Type B pancreatic cell (in vitro differentiated cells): ENCODE measurements at regions not wholly inside any gene's neighbourhood (a gene's known extent, or its start where the extent isn't known, plus 50 kb on each side); places are given as distances from the start of the nearest gene placed in this dataset.

Source experiments
- DNase-seq: peaks from one replicate; pipeline ENCODE4 v3.0.0; 2021; ENCODE audit warnings: mixed read lengths; ENCODE audit not compliant: unreplicated experiment; ENCODE audit errors: extremely low spot score
- H3K27ac Mint-ChIP-seq: 2 replicates; pipeline ENCODE4 v1.8.0; 2021; ENCODE audit warnings: mild to moderate bottlenecking, mixed read lengths
- H3K27me3 Mint-ChIP-seq: 2 replicates; pipeline ENCODE4 v1.8.0; 2021; ENCODE audit warnings: mixed read lengths
- H3K36me3 Mint-ChIP-seq: 2 replicates; pipeline ENCODE4 v1.8.0; 2021; ENCODE audit warnings: mixed read lengths
- H3K4me1 Mint-ChIP-seq: one replicate; pipeline ENCODE4 v1.8.0; 2021; ENCODE audit warnings: mixed read lengths; ENCODE audit not compliant: unreplicated experiment
- H3K4me3 Mint-ChIP-seq: 2 replicates; pipeline ENCODE4 v1.8.0; 2021; ENCODE audit warnings: mild to moderate bottlenecking, mixed read lengths
- H3K9me3 Mint-ChIP-seq: 2 replicates; pipeline ENCODE4 v1.8.0; 2021; ENCODE audit warnings: mixed read lengths
- CTCF ChIP-seq: fragments of 200-600 bp; sonication (generic); conservative IDR thresholded peaks from 2 replicates; pipeline ENCODE4 v1.5.0; 2021; ENCODE audit warnings: antibody characterized with exemption, mild to moderate bottlenecking

- Mint-ChIP-seq H3K9me3 (no peaks in the 10 kb centered on the region), H3K4me3 (no peak overlapping the region), H3K27ac (no peak overlapping the region), H3K36me3 (no peaks in the 10 kb centered on the region), H3K4me1 (peaks cover 5% of the 10 kb centered on the region), H3K27me3 (no peaks in the 10 kb centered on the region)
- no peak for DNase-seq
- no peak for TF ChIP-seq CTCF
Measured at GRCh38 chr18:64276311-64277090, 127.6 kb upstream of the LINC00305 start.

GRCh38 chr18:64275593-64276300, 126.9 kb upstream of the LINC00305 start:
- H3K36me3 Mint-ChIP-seq, result no peaks in the 10 kb centered on the region
- H3K9me3 Mint-ChIP-seq, result no peaks in the 10 kb centered on the region
- no peak overlapping the region for H3K27ac Mint-ChIP-seq
- H3K4me3 Mint-ChIP-seq, result no peak overlapping the region
- TF ChIP-seq CTCF, result no peak
- no peak for DNase-seq
- H3K27me3 Mint-ChIP-seq, result no peaks in the 10 kb centered on the region
- peaks cover 5% of the 10 kb centered on the region for H3K4me1 Mint-ChIP-seq

GRCh38 chr18:64273724-64274123, 124.8 kb upstream of the LINC00305 start:
- Mint-ChIP-seq H3K27me3 (no peaks in the 10 kb centered on the region), H3K36me3 (no peaks in the 10 kb centered on the region), H3K9me3 (no peaks in the 10 kb centered on the region), H3K4me1 (peaks cover 5% of the 10 kb centered on the region), H3K27ac (no peak overlapping the region), H3K4me3 (no peak overlapping the region)
- no peak for DNase-seq
- TF ChIP-seq CTCF, result no peak

- peaks cover 5% of the 10 kb centered on the region for H3K4me1 Mint-ChIP-seq
- no peak overlapping the region for H3K27ac Mint-ChIP-seq
- no peaks in the 10 kb centered on the region for H3K27me3 Mint-ChIP-seq
Measured at GRCh38 chr18:64271975-64272659, 123.2 kb upstream of the LINC00305 start.

GRCh38 chr18:64271246-64271645, 122.4 kb upstream of the LINC00305 start:
- H3K27ac Mint-ChIP-seq, result no peak overlapping the region
- H3K4me1 Mint-ChIP-seq, result peaks cover 5% of the 10 kb centered on the region
- no peaks in the 10 kb centered on the region for H3K27me3 Mint-ChIP-seq
- no peak overlapping the region for H3K4me3 Mint-ChIP-seq
- DNase-seq, result no peak
- no peaks in the 10 kb centered on the region for H3K9me3 Mint-ChIP-seq
- H3K36me3 Mint-ChIP-seq, result no peaks in the 10 kb centered on the region
- TF ChIP-seq CTCF, result no peak

More at GRCh38 chr18:64271975-64272659, 123.2 kb upstream of the LINC00305 start:
- TF ChIP-seq CTCF, result no peak
- H3K36me3 Mint-ChIP-seq, result no peaks in the 10 kb centered on the region
- H3K9me3 Mint-ChIP-seq, result no peaks in the 10 kb centered on the region
- no peak for DNase-seq
- no peak overlapping the region for H3K4me3 Mint-ChIP-seq
